ENCODE measurements at regions not wholly inside any gene's neighbourhood (a gene's known extent, or its start where the extent isn't known, plus 50 kb on each side); places are given as distances from the start of the nearest gene placed in this dataset.
"Not testable (repeated sequence)": the region's sequence is repeated elsewhere in the genome, so short reads cannot be mapped to it uniquely, and the experiment has no call there.

DNA sequence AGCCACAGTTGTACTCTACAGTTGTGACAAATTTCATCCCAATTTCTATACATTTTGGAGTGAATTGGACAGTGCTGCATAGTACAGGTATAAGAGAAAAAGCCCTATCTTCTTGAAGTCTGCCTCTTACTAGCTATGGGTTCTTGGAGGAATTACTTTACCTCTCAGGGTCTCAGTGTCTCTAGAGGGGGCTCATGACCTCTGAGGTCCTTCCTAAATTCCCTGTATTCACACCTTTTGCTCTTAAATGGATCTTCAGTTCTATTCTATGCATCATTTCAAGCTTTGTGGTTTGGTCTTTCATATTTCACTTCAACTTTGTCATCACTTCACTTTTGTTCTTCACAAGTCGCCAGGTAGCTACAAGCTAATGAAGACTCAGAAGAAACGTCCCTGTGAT, 71.2 kb upstream of the ERCC4 start:
- DNase-seq = no peak
- Histone ChIP-seq H3K27ac (ENCODE audit: low read length) (no peak overlapping the region), H3K4me1 (ENCODE audit: control insufficient read depth, insufficient read depth, low read length) (no peaks in the 10 kb centered on the region), H3K27me3 (ENCODE audit: control insufficient read depth, insufficient read depth, low read length) (no peaks in the 10 kb centered on the region), H3K4me3 (ENCODE audit: low read length) (no peak overlapping the region), H3K9me3 (ENCODE audit: control insufficient read depth, low read depth, low read length) (no peaks in the 10 kb centered on the region), H3K36me3 (ENCODE audit: control insufficient read depth, insufficient read depth, low read length) (no peaks in the 10 kb centered on the region)
- no CpG with 5 or more reads among the region's 2 CpGs for WGBS (ENCODE audit: insufficient coverage, low lambda C conversion rate)

DNA sequence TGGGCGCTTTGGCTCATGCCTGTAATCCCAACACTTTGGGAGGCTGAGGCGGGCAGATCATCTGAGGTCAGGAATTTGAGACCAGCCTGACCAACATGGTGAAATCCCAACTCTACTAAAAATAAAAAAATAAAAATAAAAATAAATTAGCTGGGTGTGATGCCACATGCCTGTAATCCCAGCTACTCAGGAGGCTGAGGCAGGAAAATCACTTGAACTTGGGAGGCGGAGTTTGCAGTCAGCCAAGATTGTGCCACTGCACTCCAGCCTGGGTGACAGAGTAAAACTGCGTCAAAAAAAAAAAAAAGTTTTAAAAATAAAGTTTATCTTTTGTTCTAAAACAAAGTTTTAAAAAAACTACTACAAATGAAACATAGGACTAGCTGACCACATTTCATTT, 69.8 kb upstream of the ERCC4 start:
- DNase-seq; H3K4me1 ChIP-seq (ENCODE audit: control insufficient read depth, insufficient read depth, low read length); H3K27me3 ChIP-seq (ENCODE audit: control insufficient read depth, insufficient read depth, low read length); H3K9me3 ChIP-seq (ENCODE audit: control insufficient read depth, low read depth, low read length); H3K36me3 ChIP-seq (ENCODE audit: control insufficient read depth, insufficient read depth, low read length); H3K4me3 ChIP-seq (ENCODE audit: low read length); H3K27ac ChIP-seq (ENCODE audit: low read length): not testable (repeated sequence)
- WGBS (ENCODE audit: insufficient coverage, low lambda C conversion rate) = no CpG with 5 or more reads among the region's 4 CpGs

DNA sequence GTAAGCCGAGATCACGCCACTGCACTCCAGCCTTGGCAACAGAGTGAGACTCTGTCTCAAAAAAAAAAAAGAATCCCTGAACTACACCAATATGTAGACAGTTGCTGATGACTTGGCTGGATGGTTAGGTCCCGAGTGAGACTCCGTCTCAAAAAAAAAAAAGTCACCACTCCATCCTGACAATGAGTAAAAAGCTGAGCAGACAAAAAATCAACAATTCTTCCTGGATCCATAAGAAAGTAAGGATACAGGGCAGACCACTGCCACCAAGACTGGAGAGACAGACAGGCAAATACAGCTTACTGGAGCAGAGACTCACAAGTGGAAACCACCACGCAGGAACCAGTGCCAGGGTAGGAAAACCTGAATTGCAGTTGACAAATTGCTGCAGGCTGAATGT, 67.1 kb upstream of the ERCC4 start:
- no peaks in the 10 kb centered on the region for H3K27me3 ChIP-seq (ENCODE audit: control insufficient read depth, insufficient read depth, low read length)
- no peak overlapping the region for H3K27ac ChIP-seq (ENCODE audit: low read length)
- no peaks in the 10 kb centered on the region for H3K36me3 ChIP-seq (ENCODE audit: control insufficient read depth, insufficient read depth, low read length)
- no peaks in the 10 kb centered on the region for H3K9me3 ChIP-seq (ENCODE audit: control insufficient read depth, low read depth, low read length)
- no peaks in the 10 kb centered on the region for H3K4me1 ChIP-seq (ENCODE audit: control insufficient read depth, insufficient read depth, low read length)
- no CpG with 5 or more reads among the region's 5 CpGs for WGBS (ENCODE audit: insufficient coverage, low lambda C conversion rate)
- no peak for DNase-seq
- H3K4me3 ChIP-seq (ENCODE audit: low read length) = no peak overlapping the region

DNA sequence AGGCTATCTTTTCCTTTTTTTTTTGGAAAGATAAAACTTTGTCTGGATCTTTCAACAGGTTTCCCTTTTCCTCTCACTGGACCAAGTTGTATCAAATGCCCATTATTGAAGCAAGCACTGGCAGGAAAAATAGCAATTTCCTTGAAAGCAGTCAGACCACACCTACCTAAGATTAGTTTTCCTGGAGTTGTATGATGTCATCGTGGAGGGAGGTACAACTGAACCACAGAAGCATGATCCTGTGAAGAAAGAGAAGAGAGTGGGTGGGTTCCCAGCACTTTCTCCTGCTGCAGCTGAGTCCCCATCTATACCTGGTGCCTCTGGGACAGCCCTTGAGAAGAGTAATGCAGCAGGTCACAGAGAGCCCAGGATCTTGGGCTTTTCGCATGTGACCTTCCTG, 63.6 kb upstream of the ERCC4 start:
- no peaks in the 10 kb centered on the region for H3K27me3 ChIP-seq (ENCODE audit: control insufficient read depth, insufficient read depth, low read length)
- no peak overlapping the region for H3K4me3 ChIP-seq (ENCODE audit: low read length)
- DNase-seq = no peak
- H3K27ac ChIP-seq (ENCODE audit: low read length) = no peak overlapping the region
- no peaks in the 10 kb centered on the region for H3K36me3 ChIP-seq (ENCODE audit: control insufficient read depth, insufficient read depth, low read length)
- H3K4me1 ChIP-seq (ENCODE audit: control insufficient read depth, insufficient read depth, low read length) = no peaks in the 10 kb centered on the region
- no CpG with 5 or more reads among the region's 2 CpGs for WGBS (ENCODE audit: insufficient coverage, low lambda C conversion rate)
- no peaks in the 10 kb centered on the region for H3K9me3 ChIP-seq (ENCODE audit: control insufficient read depth, low read depth, low read length)

DNA sequence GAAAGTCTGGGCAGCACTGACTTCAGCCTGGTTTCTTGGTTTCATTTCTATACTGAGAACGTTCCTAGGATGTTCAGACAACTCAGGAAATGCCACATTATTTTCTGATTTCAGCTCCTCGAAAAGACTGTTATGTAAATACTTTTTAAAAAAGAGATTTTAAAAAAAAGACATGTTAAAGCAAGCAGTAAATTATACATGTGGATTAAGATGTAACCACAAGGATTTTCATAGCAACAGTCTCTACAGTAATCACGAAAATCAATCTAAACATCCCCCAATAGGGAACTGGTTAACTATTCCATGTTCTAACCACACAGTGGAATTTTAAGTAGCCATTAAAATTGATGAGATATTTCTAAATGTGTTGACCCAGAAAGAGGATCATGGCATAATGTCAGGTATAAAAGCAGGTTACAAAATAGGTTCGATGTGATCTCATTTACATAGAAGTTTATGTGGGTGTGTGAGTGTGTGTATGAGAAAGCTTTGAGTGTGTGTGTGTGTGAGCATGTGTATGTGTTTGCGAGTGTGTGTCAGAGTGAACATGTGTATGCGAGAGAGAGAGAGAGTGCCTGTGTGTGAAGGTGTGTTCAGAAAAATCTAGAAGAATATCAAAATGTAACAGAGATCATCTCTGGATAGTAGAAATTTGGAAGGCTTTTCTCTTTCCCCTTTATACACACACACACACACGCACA, 63.0 kb upstream of the ERCC4 start:
- no peak overlapping the region for H3K27ac ChIP-seq (ENCODE audit: low read length)
- H3K9me3 ChIP-seq (ENCODE audit: control insufficient read depth, low read depth, low read length) = no peaks in the 10 kb centered on the region
- no peaks in the 10 kb centered on the region for H3K4me1 ChIP-seq (ENCODE audit: control insufficient read depth, insufficient read depth, low read length)
- H3K4me3 ChIP-seq (ENCODE audit: low read length) = no peak overlapping the region
- H3K36me3 ChIP-seq (ENCODE audit: control insufficient read depth, insufficient read depth, low read length) = no peaks in the 10 kb centered on the region
- 93% methylated on average over 5 of the region's 7 CpGs for WGBS (ENCODE audit: insufficient coverage, low lambda C conversion rate)
- H3K27me3 ChIP-seq (ENCODE audit: control insufficient read depth, insufficient read depth, low read length) = no peaks in the 10 kb centered on the region
- DNase-seq = no peak

DNA sequence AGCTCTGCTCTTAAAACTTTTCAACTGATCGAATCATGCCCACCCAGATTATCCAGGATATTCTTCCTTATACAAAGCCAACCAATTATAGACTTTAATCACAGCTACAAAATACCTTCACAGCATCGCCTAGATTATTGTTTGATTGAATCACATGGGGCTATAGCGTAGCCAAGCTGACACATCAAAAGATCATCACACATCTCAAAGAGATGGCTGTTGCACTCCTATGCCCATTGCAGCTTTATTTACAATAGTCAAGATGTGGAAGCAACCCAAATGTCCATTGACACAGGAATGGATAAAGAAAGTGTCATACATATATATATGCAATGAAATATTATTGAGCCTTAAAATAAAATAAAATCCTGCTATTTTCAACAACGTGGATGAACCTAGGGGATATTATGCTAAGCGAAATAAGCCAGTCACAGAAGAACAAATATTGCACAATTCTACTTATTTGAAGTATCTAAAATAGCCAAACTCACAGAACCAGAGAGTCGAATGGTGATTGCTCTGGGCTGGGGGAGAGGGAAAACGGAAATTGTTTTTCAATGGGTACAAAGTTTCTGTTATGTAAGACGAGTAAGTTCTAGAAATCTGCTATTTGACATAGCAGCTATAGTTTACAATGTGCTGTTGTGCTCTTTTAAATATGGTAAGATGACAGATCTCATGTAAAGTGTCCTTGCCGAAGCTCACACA, 60.9 kb upstream of the ERCC4 start:
- H3K36me3 ChIP-seq (ENCODE audit: control insufficient read depth, insufficient read depth, low read length) = no peaks in the 10 kb centered on the region
- H3K27ac ChIP-seq (ENCODE audit: low read length) = no peak overlapping the region
- H3K4me3 ChIP-seq (ENCODE audit: low read length) = no peak overlapping the region
- no peaks in the 10 kb centered on the region for H3K4me1 ChIP-seq (ENCODE audit: control insufficient read depth, insufficient read depth, low read length)
- DNase-seq = no peak
- WGBS (ENCODE audit: insufficient coverage, low lambda C conversion rate) = 82% methylated on average over 2 of the region's 9 CpGs
- H3K27me3 ChIP-seq (ENCODE audit: control insufficient read depth, insufficient read depth, low read length) = no peaks in the 10 kb centered on the region
- no peaks in the 10 kb centered on the region for H3K9me3 ChIP-seq (ENCODE audit: control insufficient read depth, low read depth, low read length)

DNA sequence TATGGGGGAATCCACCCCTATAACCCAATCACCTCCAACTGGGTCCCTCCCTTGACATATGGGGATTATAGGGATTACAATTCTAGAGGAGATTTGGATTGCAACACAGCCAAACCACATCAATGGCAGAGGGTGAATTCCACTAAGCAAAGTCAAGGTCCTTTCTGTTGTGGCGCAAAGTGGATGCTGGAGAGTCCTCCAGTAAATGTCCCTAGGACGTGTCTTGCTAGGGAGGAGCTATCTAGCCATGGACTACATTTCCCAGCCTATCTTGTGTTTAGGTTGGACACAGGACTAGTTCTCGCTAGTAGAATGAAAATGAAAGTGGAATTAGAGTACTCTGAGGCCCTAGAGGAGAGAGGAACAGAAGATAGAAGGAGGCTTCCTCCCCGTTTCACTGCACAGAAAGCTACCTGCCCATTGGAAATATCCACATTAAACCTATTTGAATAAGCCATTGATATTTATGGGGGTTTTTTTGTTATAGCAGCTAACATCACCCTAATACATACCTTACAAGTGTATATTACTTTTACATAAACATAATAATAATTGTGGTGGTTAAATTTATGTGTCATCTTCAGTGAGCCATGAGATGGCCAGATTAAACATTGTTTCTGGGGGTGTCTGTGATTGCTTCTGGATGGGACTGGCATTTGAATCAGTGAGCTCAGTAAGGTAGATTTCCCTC, 56.7 kb upstream of the ERCC4 start:
- WGBS (ENCODE audit: insufficient coverage, low lambda C conversion rate) = 100% methylated on average over 1 of the region's 4 CpGs
- H3K4me3 ChIP-seq (ENCODE audit: low read length) = no peak overlapping the region
- DNase-seq = no peak

DNA sequence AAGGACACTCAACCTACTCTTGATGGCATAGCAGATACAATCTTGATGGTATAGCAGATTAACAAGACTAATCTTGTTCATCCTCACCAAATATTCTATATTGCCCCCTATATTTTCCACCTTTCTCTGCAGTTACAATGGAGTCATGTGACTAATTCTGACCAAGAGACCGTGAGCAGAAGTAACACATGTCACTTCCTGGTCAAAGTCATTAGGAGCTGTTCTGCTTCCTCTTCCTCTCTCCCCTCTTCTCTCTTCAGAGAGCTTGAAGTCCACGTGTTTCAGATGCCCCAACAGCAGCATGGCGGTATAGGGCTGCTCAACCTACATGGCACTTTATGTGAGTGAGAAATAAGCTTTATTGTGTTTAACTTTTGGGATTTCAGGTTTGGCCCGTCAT, 55.3 kb upstream of the ERCC4 start:
- 60% methylated on average over 1 of the region's 4 CpGs for WGBS (ENCODE audit: insufficient coverage, low lambda C conversion rate)
- no peak overlapping the region for H3K27ac ChIP-seq (ENCODE audit: low read length)
- DNase-seq = no peak

More for the DNA sequence above, 56.7 kb upstream of the ERCC4 start:
- no peaks in the 10 kb centered on the region for H3K36me3 ChIP-seq (ENCODE audit: control insufficient read depth, insufficient read depth, low read length)
- H3K4me1 ChIP-seq (ENCODE audit: control insufficient read depth, insufficient read depth, low read length) = no peaks in the 10 kb centered on the region
- H3K27me3 ChIP-seq (ENCODE audit: control insufficient read depth, insufficient read depth, low read length) = no peaks in the 10 kb centered on the region
- no peak overlapping the region for H3K27ac ChIP-seq (ENCODE audit: low read length)
- H3K9me3 ChIP-seq (ENCODE audit: control insufficient read depth, low read depth, low read length) = no peaks in the 10 kb centered on the region

DNA sequence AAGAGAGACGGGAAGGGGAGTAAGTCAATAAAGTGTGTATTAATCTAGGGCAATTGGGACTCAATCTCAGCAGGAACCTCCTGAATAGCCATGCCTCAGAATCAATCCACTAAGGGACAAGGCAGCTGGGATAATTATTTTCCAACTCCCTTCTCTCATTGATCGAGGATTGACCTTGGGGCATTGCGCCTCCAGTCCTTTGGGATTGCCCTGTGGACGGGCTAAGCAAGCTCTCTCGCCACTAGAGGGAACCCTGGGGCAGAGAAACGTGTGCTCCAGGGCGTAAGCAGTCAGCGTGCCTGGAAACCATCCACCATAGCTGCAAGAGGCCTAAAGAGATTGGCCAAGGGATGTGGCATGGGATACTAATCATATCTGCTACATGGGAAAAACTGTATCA, 53.9 kb upstream of the ERCC4 start:
- peak; percentile 51 to 58 for DNase-seq

More for the DNA sequence above, 55.3 kb upstream of the ERCC4 start:
- no peaks in the 10 kb centered on the region for H3K4me1 ChIP-seq (ENCODE audit: control insufficient read depth, insufficient read depth, low read length)
- no peaks in the 10 kb centered on the region for H3K36me3 ChIP-seq (ENCODE audit: control insufficient read depth, insufficient read depth, low read length)
- no peaks in the 10 kb centered on the region for H3K9me3 ChIP-seq (ENCODE audit: control insufficient read depth, low read depth, low read length)
- H3K27me3 ChIP-seq (ENCODE audit: control insufficient read depth, insufficient read depth, low read length) = no peaks in the 10 kb centered on the region
- H3K4me3 ChIP-seq (ENCODE audit: low read length) = no peak overlapping the region

More for the DNA sequence above, 53.9 kb upstream of the ERCC4 start:
- no peak overlapping the region for H3K27ac ChIP-seq (ENCODE audit: low read length)
- H3K9me3 ChIP-seq (ENCODE audit: control insufficient read depth, low read depth, low read length) = no peaks in the 10 kb centered on the region
- no peaks in the 10 kb centered on the region for H3K36me3 ChIP-seq (ENCODE audit: control insufficient read depth, insufficient read depth, low read length)
- no peaks in the 10 kb centered on the region for H3K27me3 ChIP-seq (ENCODE audit: control insufficient read depth, insufficient read depth, low read length)
- H3K4me3 ChIP-seq (ENCODE audit: low read length) = no peak overlapping the region
- no peaks in the 10 kb centered on the region for H3K4me1 ChIP-seq (ENCODE audit: control insufficient read depth, insufficient read depth, low read length)
- 40% methylated on average over 1 of the region's 8 CpGs for WGBS (ENCODE audit: insufficient coverage, low lambda C conversion rate)
